ENCODE measurements at regions not wholly inside any gene's neighbourhood (a gene's known extent, or its start where the extent isn't known, plus 50 kb on each side); places are given as distances from the start of the nearest gene placed in this dataset.

DNA sequence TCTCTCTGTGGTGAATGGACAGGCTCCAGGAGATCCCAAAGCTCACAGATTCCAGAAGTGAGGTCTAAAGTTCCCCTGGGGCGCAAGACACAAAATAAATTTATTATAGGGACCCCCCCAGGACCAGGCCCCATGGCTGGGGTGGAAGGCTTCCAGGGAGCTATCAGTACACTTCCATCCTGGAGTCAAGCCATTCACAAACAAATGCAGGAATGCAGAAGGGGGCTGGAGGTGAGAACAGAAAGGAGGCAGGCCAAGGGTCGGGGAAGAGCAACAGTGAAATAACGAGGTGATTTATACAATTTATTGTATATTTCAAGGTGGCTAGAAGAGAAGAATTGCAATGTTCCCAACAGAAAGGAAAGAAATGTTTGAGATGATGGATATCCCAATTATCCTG is 126.9 kb downstream of the LY86 start:
- TF ChIP-seq NFIC (IDR thresholded peaks at IDR 0.05) = no peak
- no peak for TF ChIP-seq TAF1 (IDR thresholded peaks at IDR 0.05; ENCODE audit: low read depth)
- TF ChIP-seq TEAD4 (IDR thresholded peaks at IDR 0.05) = no peak
- no peak for TF ChIP-seq EP300 (IDR thresholded peaks at IDR 0.05; ENCODE audit: borderline replicate concordance)
- TF ChIP-seq, protein P1, sequence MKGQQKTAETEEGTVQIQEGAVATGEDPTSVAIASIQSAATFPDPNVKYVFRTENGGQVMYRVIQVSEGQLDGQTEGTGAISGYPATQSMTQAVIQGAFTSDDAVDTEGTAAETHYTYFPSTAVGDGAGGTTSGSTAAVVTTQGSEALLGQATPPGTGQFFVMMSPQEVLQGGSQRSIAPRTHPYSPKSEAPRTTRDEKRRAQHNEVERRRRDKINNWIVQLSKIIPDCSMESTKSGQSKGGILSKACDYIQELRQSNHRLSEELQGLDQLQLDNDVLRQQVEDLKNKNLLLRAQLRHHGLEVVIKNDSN (IDR thresholded peaks at IDR 0.05) = no peak
- no peak for TF ChIP-seq EGR1 (IDR thresholded peaks at IDR 0.05)
- TF ChIP-seq TCF12 (IDR thresholded peaks at IDR 0.05; ENCODE audit: low read depth) = no peak

DNA sequence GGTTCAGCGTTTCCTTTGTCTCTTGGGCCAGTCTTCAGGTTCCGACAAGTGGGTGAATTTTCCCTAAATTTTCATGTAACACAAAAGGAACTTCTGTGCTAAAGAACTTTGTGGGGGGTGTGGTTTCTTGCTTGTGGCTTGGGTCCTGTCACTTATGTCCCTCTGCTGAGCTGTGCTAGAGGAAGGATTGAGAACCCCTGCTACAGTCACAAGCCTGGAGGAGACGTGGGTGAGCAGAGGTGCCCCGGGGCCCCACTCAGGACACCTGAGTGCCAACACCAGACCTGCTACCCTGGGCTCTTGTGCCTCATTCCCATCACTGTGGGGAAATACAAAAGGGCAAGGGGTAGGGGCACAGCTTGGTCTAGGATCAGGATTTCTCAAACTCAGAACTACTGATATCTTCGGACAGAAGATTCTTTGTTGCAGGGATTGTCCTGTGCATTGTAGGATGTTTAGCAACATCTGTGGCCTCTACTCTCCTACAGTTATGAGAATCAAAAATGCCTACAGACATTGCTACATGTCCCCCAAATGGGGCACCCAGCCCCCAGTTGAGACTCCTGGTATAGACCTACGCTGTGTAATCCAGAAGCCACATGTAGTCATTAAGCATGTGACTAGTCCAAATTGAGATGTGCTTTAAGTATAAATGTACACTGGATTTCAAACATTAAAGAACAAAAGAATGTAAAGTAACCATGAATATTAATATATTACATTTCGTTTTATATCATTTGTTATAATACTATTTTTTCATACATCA is 128.7 kb downstream of the LY86 start:
- TF ChIP-seq EGR1 (IDR thresholded peaks at IDR 0.05) (no peak), ZBTB7A (IDR thresholded peaks at IDR 0.05; ENCODE audit: low read depth) (no peak), TEAD4 (IDR thresholded peaks at IDR 0.05) (no peak), MAX (IDR thresholded peaks at IDR 0.05) (no peak), YY1 (IDR thresholded peaks at IDR 0.05; ENCODE audit: low read depth) (no peak), TAF1 (IDR thresholded peaks at IDR 0.05; ENCODE audit: low read depth) (no peak), NFIC (IDR thresholded peaks at IDR 0.05) (no peak), CEBPB (IDR thresholded peaks at IDR 0.05) (no peak), TCF12 (IDR thresholded peaks at IDR 0.05; ENCODE audit: low read depth) (no peak), CREB1 (IDR thresholded peaks at IDR 0.05; ENCODE audit: low read depth) (no peak), FOXM1 (IDR thresholded peaks at IDR 0.05; ENCODE audit: borderline replicate concordance, low read depth) (no peak)
- TF ChIP-seq, protein P1 (IDR thresholded peaks at IDR 0.05) = no peak
- TF ChIP-seq, protein P2, sequence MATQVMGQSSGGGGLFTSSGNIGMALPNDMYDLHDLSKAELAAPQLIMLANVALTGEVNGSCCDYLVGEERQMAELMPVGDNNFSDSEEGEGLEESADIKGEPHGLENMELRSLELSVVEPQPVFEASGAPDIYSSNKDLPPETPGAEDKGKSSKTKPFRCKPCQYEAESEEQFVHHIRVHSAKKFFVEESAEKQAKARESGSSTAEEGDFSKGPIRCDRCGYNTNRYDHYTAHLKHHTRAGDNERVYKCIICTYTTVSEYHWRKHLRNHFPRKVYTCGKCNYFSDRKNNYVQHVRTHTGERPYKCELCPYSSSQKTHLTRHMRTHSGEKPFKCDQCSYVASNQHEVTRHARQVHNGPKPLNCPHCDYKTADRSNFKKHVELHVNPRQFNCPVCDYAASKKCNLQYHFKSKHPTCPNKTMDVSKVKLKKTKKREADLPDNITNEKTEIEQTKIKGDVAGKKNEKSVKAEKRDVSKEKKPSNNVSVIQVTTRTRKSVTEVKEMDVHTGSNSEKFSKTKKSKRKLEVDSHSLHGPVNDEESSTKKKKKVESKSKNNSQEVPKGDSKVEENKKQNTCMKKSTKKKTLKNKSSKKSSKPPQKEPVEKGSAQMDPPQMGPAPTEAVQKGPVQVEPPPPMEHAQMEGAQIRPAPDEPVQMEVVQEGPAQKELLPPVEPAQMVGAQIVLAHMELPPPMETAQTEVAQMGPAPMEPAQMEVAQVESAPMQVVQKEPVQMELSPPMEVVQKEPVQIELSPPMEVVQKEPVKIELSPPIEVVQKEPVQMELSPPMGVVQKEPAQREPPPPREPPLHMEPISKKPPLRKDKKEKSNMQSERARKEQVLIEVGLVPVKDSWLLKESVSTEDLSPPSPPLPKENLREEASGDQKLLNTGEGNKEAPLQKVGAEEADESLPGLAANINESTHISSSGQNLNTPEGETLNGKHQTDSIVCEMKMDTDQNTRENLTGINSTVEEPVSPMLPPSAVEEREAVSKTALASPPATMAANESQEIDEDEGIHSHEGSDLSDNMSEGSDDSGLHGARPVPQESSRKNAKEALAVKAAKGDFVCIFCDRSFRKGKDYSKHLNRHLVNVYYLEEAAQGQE (IDR thresholded peaks at IDR 0.05; ENCODE audit: low read depth) = no peak

- TF ChIP-seq CREB1 (IDR thresholded peaks at IDR 0.05; ENCODE audit: low read depth) = no peak
- no peak for TF ChIP-seq CEBPB (IDR thresholded peaks at IDR 0.05)
- no peak for TF ChIP-seq EGR1 (IDR thresholded peaks at IDR 0.05)
- TF ChIP-seq, protein P1 (IDR thresholded peaks at IDR 0.05) = no peak
- no peak for TF ChIP-seq TCF12 (IDR thresholded peaks at IDR 0.05; ENCODE audit: low read depth)
- no peak for TF ChIP-seq TAF1 (IDR thresholded peaks at IDR 0.05; ENCODE audit: low read depth)
- TF ChIP-seq MAX (IDR thresholded peaks at IDR 0.05) = no peak
- no peak for TF ChIP-seq RAD21 (IDR thresholded peaks at IDR 0.05; ENCODE audit: low read depth)
- no peak for TF ChIP-seq ZBTB7A (IDR thresholded peaks at IDR 0.05; ENCODE audit: low read depth)
- no peak for TF ChIP-seq NFIC (IDR thresholded peaks at IDR 0.05)
- TF ChIP-seq EP300 (IDR thresholded peaks at IDR 0.05; ENCODE audit: borderline replicate concordance) = no peak
- no peak for TF ChIP-seq FOXM1 (IDR thresholded peaks at IDR 0.05; ENCODE audit: borderline replicate concordance, low read depth)
- no peak for TF ChIP-seq TEAD4 (IDR thresholded peaks at IDR 0.05)
- TF ChIP-seq, protein P2 (IDR thresholded peaks at IDR 0.05; ENCODE audit: low read depth) = no peak
- TF ChIP-seq YY1 (IDR thresholded peaks at IDR 0.05; ENCODE audit: low read depth) = no peak
Observed at GRCh38 chr6:6717953-6718352, 129.4 kb downstream of the LY86 start.

DNA sequence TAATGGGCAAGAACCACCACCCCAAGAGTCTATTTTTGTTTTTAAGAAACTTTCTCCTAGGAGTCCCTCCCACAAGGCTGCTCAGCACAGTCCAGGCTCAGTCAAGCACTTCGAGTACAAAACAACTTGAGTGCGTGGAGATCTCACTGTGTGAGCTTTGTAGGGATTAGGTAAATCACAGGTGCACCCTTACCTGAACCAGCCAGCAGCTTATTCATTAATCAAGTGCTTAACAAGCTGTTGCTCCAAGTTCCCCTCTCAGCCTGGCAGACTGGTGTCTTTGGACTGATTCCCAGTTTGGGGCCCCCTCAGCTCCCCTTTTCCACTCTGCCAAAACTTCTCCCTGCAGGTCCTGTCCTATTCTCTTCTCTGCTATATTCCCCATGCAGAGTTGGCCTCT is 133.1 kb downstream of the LY86 start:
- TF ChIP-seq, protein P2 (IDR thresholded peaks at IDR 0.05; ENCODE audit: low read depth) = no peak
- TF ChIP-seq TCF12 (IDR thresholded peaks at IDR 0.05; ENCODE audit: low read depth) = peak; percentile 96
- TF ChIP-seq EGR1 (IDR thresholded peaks at IDR 0.05) = no peak
- TF ChIP-seq FOXM1 (IDR thresholded peaks at IDR 0.05; ENCODE audit: borderline replicate concordance, low read depth) = peak; percentile 82
- peak; percentile 93 for TF ChIP-seq EP300 (IDR thresholded peaks at IDR 0.05; ENCODE audit: borderline replicate concordance)
- TF ChIP-seq NFIC (IDR thresholded peaks at IDR 0.05) = peak; percentile 89
- TF ChIP-seq RAD21 (IDR thresholded peaks at IDR 0.05; ENCODE audit: low read depth) = no peak; the same call in 1 of the 2 replicates
- TF ChIP-seq MAX (IDR thresholded peaks at IDR 0.05) = peak; percentile 64
- no peak for TF ChIP-seq ZBTB7A (IDR thresholded peaks at IDR 0.05; ENCODE audit: low read depth)
- peak; percentile 61 for TF ChIP-seq TEAD4 (IDR thresholded peaks at IDR 0.05)
- no peak for TF ChIP-seq YY1 (IDR thresholded peaks at IDR 0.05; ENCODE audit: low read depth)
- TF ChIP-seq, protein P1 (IDR thresholded peaks at IDR 0.05) = no peak

All from Ishikawa (cell line).